NOMO-1 (cell line): ENCODE measurements at regions not wholly inside any gene's neighbourhood (a gene's known extent, or its start where the extent isn't known, plus 50 kb on each side); places are given as distances from the start of the nearest gene placed in this dataset.
"Not testable (repeated sequence)": the region's sequence is repeated elsewhere in the genome, so short reads cannot be mapped to it uniquely, and the experiment has no call there.

ENCODE experiments used
- DNase-seq, 2 experiments: peaks; one replicate each; lab custom pipeline; 2025; ENCODE audit not compliant: unreplicated experiment in 2 of 2; lab: John Stamatoyannopoulos, UW

DNA sequence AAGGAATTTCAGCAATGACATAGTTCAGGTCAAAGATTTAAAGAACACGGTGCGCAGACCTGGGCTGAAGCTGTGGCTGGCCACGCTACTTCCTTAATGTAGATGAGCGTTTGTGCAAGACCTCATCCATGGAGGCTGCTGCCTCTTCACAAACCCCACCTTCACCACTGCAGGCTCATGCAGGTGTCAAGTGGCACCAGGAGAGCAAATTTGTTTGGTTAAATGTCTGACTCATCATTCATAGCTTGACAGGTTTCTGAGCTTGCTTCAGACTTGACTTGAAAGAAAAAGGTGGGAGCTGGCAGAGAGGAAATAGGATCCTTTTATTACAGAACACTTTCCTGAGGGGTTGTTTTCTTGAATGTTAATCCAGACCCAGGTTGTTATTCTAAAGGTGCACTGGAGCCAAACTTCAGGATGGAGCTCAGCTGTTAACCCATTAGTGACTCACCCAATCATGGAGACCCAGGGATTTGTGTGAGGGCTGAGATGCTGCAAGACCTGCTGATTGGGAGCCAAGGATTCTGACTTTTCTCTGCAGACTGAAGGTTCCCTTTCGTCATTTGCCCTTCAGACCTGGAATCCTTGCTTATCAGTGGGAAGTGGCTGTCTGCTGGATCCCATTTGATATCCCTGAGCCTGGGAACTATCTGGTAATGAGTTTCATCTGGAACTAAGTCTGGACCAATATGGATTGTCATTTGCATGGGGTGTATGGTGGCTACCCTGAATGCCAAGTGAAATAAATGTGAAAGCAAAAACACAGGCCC, 315.3 kb downstream of the PTTG2 start:
- no peak for DNase-seq

DNA sequence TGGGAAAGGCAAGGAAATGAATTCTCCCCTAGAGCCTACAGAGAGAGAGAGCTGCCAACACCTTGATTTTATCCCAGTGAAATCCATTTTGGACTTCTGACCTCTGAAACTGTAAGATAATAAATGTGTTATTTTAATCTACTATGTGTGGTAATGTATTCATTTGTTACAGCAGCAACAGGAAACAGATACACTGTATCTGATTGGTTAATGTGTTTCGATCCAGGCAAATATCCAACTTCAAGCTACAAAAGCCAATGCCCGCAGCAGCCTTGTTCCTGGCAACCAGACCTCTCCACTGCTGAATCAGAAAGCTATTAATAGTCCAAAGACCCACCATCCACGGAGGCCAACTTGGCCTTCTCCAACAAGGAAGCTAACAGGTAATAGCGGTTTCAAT, 318.1 kb downstream of the PTTG2 start:
- DNase-seq, result no peak

GRCh38 chr4:38279077-38279476, 318.9 kb downstream of the PTTG2 start:
- DNase-seq, result no peak

DNA sequence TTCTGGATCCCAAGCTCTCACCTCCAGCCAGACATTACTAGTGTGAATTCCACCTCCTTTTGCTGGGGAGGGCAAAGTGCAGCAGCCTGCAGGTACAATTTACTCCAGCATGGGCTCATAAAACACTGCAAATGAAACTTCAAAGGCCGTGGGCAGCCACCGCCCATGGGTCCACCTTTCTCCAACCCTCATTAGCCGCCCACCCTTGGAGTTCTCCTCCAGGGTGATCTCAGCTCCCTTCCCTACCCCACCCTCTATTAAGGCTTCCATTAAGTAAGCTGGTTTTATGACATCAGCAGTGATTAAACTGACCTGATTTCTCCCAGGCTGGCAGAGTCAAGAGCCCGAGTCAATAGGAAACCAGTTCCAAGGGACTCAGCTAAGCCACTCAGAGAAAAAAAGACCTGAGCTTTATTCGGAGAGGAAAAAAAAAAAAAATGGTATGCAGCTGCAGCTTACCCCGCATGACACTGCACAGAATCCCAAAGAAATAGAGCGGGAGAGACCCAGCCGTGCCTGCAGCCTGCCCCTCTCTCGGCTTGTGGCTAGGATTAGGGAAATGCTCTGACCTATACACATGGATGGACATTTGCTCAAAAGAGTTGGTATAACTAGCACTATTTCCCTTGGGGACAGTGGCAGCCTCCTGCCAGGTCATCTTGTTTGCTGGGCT, 319.6 kb downstream of the PTTG2 start:
- no peak for DNase-seq

DNA sequence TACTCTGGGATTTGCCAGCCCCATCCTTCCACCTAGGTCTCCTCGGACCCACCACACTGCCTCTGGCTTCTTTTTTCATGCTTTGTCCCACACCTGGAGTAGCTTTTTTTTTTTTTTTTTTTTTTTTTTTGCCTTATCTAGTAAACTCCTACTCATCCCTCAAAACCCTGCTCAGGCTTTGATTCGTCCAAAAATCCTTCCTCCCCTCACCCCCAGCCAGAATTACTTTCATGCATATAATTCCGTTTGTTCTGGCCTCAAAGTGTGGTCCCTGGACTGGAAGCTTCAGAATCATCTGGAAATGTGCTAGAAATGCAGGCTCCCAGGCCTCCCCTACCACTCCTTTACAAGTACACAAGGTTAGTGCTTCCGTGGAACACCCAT, 320.1 kb downstream of the PTTG2 start:
- no peak for DNase-seq

GRCh38 chr4:38281371-38282071, 321.3 kb downstream of the PTTG2 start:
- DNase-seq, result no peak

GRCh38 chr4:38283724-38284123, 323.5 kb downstream of the PTTG2 start:
- DNase-seq, result no peak

DNA sequence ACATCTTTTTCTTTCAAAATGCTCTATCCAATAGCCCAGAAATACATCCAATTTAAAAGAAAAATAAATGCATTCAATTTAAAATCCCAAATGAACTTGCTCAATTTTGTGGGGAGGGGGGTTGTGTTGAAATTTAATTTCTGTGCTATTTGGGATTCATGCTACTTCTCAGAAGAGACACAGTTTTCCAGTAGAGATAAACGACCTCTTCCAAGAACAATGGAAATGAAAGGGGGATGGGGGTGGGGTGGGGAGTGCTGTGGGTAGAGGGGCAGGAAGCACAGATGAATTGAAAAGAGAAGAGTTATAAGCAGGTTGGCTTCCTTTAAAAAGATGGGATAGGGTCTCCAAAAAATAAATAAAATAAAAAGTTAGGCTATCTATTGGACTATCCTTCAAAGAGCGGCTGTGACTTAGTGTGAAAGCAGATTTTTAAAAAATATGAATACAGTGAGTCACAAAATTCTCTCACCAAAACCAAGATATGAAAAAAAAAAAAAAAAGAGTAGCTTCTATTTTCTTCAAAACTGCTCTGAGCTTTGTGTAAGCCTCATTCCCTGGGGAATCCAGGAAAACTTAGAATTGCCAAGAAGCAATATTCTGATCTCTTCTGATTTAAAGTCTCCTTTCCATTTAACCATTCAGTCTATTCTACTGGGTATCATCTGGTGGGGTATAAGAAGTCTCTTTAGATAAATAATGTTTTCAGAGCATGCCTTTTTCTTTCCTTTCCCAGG, 324.3 kb downstream of the PTTG2 start:
- DNase-seq, result no peak

- no peak for DNase-seq
These were observed 327.1 kb downstream of the PTTG2 start for GRCh38 chr4:38287101-38287851.

DNA sequence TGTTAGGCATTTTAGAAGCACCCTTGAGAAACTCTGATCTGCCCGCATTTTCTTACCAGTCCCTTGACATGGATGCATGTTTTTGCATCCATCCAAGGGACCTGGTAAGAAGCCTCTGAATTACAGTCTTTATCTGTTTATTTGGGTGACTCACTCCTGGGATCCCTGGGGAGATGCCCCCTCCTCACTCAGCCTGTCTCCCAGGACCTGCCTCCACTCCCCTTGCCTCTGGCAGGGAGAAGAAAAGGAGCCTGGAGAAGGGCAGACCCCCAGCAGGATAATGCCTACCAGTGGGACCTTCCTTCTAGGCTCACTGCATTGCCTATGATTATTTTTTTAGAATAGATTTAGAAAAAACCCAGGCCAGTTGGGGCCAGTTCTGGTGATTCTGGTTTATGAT, 329.4 kb downstream of the PTTG2 start:
- DNase-seq, result no peak

GRCh38 chr4:38290366-38290765, 330.2 kb downstream of the PTTG2 start:
- no peak for DNase-seq

DNA sequence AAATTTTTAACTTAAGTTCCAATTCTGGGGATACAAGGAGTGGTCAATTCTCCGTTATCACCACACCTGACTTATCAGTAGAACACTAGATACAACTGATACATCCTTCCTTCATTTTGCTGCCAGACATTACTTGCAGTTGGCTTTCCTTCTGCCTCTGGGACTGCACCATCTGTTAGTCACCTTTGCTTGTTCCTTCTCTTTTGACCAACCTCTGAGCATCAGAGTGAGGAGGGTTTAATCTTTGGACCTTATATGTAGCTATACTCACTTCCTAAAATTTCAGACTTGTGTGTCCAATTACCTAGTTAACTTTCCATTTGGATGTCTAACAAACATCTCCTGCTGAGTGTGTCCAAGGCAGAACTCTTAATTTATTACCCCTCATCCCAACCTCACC, 330.7 kb downstream of the PTTG2 start:
- no peak for DNase-seq

DNA sequence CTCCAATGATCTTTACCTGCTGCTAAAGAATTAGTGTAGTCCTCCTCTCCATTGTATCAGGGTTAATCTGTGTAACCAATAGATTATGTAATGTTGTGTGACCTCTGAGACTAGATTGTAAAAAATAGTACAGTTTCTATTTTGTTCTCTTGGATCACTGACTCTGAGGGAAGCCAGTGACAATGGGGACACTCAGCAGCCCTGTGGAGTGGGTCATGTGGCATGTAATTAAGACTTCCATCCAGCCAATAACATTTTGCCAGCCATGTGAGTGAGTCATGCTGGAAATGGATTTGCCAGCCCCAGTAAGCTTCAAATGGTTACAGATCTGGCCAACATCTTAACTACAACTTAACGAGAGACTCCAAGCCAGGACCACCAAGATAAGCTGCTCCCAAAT, 332.3 kb downstream of the PTTG2 start:
- DNase-seq, result no peak

- no peak for DNase-seq
These were observed 334.0 kb downstream of the PTTG2 start for GRCh38 chr4:38294238-38294637.

GRCh38 chr4:38297061-38297460, 336.9 kb downstream of the PTTG2 start:
- no peak for DNase-seq

DNA sequence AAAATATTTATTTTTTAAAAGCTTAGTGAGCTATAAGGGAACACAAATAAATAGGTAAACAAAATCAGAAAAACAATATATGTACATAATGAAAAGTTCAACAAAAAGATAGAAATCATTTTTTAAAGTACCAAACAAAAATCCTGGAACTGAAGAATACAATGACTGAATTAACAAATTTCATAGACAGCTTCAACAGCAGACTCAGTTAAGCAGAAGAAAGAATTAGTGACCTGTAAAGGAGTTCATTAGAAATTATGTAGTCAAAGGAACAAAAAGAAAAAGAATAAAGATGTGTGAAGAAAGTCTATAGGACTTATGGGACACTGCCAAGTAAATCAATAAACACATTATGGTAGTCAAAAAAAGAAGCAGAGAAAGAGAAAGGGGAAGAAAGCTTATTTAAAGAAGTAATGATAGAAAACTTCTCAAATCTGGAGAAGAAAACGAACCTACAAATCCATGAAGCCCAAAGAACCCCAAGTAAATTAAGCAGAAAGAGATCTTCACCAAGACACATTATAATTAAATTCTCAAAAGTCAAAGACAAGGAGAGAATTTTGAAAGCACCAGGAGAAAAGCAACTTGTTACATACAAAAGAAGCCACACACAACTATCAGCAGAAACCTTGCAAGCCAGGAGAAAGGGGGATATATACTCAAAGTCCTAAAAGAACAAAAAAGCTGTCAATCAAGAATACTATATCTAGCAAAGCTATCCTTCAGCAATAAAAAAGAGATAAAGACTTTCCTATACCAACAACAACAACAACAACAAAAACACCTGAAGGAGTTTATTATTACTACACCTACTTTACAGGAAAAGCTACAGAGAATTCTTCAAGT, 338.9 kb downstream of the PTTG2 start:
- no peak for DNase-seq

GRCh38 chr4:38302910-38303309, 342.7 kb downstream of the PTTG2 start:
- DNase-seq, result no peak

GRCh38 chr4:38304460-38304859, 344.3 kb downstream of the PTTG2 start:
- DNase-seq, result not testable (repeated sequence)

- peak in 1 of 2 experiments; percentile 20 for DNase-seq
These were observed 346.4 kb downstream of the PTTG2 start for GRCh38 chr4:38306482-38307071.
